Ishikawa (cell line): ENCODE measurements at regions not wholly inside any gene's neighbourhood (a gene's known extent, or its start where the extent isn't known, plus 50 kb on each side); places are given as distances from the start of the nearest gene placed in this dataset.

Source experiments
- CEBPB ChIP-seq: IDR thresholded peaks from 2 replicates; pipeline ENCODE4 v1.6.1; 2012
- CREB1 ChIP-seq: IDR thresholded peaks from 2 replicates; pipeline ENCODE4 v1.6.1; 2012; ENCODE audit warnings: low read depth
- EGR1 ChIP-seq: IDR thresholded peaks from 2 replicates; pipeline ENCODE4 v1.6.1; 2012
- EP300 ChIP-seq: IDR thresholded peaks from 2 replicates; pipeline ENCODE4 v1.6.1; 2012; ENCODE audit warnings: borderline replicate concordance
- FOXM1 ChIP-seq: IDR thresholded peaks from 2 replicates; pipeline ENCODE4 v1.6.1; 2012; ENCODE audit warnings: low read depth, borderline replicate concordance
- MAX ChIP-seq: IDR thresholded peaks from 2 replicates; pipeline ENCODE4 v1.6.1; 2012
- NFIC ChIP-seq: IDR thresholded peaks from 2 replicates; pipeline ENCODE4 v1.6.1; 2012
- RAD21 ChIP-seq: IDR thresholded peaks from 2 replicates; pipeline ENCODE4 v1.6.1; 2012; ENCODE audit warnings: low read depth
- REST ChIP-seq: IDR thresholded peaks from 2 replicates; pipeline ENCODE4 v1.6.1; 2012; ENCODE audit warnings: low read depth, mild to moderate bottlenecking
- TAF1 ChIP-seq: IDR thresholded peaks from 2 replicates; pipeline ENCODE4 v1.6.1; 2012; ENCODE audit warnings: low read depth, mild to moderate bottlenecking
- TCF12 ChIP-seq: IDR thresholded peaks from 2 replicates; pipeline ENCODE4 v1.6.1; 2012; ENCODE audit warnings: low read depth
- TEAD4 ChIP-seq: IDR thresholded peaks from 2 replicates; pipeline ENCODE4 v1.6.1; 2012
- USF1 ChIP-seq: IDR thresholded peaks from 2 replicates; pipeline ENCODE4 v1.6.1; 2012
- YY1 ChIP-seq: IDR thresholded peaks from 2 replicates; pipeline ENCODE4 v1.6.1; 2012; ENCODE audit warnings: low read depth
- ZBTB7A ChIP-seq: IDR thresholded peaks from 2 replicates; pipeline ENCODE4 v1.6.1; 2012; ENCODE audit warnings: low read depth

GRCh38 chr6:21413428-21413827 lies 180.1 kb upstream of the SOX4 start:
- TF ChIP-seq MAX (no peak), TCF12 (no peak), NFIC (no peak), TAF1 (no peak), FOXM1 (no peak), YY1 (no peak), EGR1 (no peak), ZBTB7A (no peak), RAD21 (no peak), TEAD4 (no peak), CREB1 (no peak), CEBPB (no peak), REST (no peak), EP300 (no peak), USF1 (no peak)

GRCh38 chr6:21414065-21414464 lies 179.5 kb upstream of the SOX4 start:
- no peak for TF ChIP-seq EGR1
- TF ChIP-seq REST, result no peak
- TF ChIP-seq CREB1, result no peak
- TF ChIP-seq FOXM1, result no peak
- no peak for TF ChIP-seq TEAD4
- TF ChIP-seq TAF1, result no peak
- no peak for TF ChIP-seq TCF12
- no peak for TF ChIP-seq YY1
- TF ChIP-seq USF1, result no peak
- no peak for TF ChIP-seq CEBPB
- TF ChIP-seq ZBTB7A, result no peak
- no peak for TF ChIP-seq EP300
- no peak for TF ChIP-seq MAX
- no peak for TF ChIP-seq NFIC
- no peak for TF ChIP-seq RAD21

GRCh38 chr6:21420146-21420878 lies 173.2 kb upstream of the SOX4 start:
- TF ChIP-seq MAX (no peak), TCF12 (no peak), RAD21 (no peak), FOXM1 (no peak), EGR1 (no peak), EP300 (no peak), TEAD4 (no peak), YY1 (no peak), ZBTB7A (no peak), USF1 (no peak), NFIC (no peak), CREB1 (no peak), CEBPB (no peak), REST (no peak), TAF1 (no peak)
